CD4-positive, alpha-beta T cell treated with Interferon gamma for 1 hour (primary cell): ENCODE measurements at regions not wholly inside any gene's neighbourhood (a gene's known extent, or its start where the extent isn't known, plus 50 kb on each side); places are given as distances from the start of the nearest gene placed in this dataset.
"Not testable (repeated sequence)": the region's sequence is repeated elsewhere in the genome, so short reads cannot be mapped to it uniquely, and the experiment has no call there.

ENCODE experiments used
- DNase-seq: peaks from one replicate; pipeline ENCODE4 v3.0.0-alpha.2; 2020

GRCh38 chr10:8315619-8316021, 261.1 kb downstream of the GATA3 start:
- no peak for DNase-seq

- no peak for DNase-seq
Observed at GRCh38 chr10:8316284-8316683, 261.8 kb downstream of the GATA3 start.

- not testable (repeated sequence) for DNase-seq
Observed at GRCh38 chr10:8318429-8318828, 263.9 kb downstream of the GATA3 start.

- DNase-seq: no peak
Observed at GRCh38 chr10:8318956-8319355, 264.5 kb downstream of the GATA3 start.

GRCh38 chr10:8319704-8320103, 265.2 kb downstream of the GATA3 start:
- DNase-seq: no peak

- no peak for DNase-seq
Observed at GRCh38 chr10:8321990-8322389, 267.5 kb downstream of the GATA3 start.

- no peak for DNase-seq
Observed at GRCh38 chr10:8323428-8324054, 269.1 kb downstream of the GATA3 start.

GRCh38 chr10:8325024-8325980, 270.8 kb downstream of the GATA3 start:
- DNase-seq: no peak

- no peak for DNase-seq
Observed at GRCh38 chr10:8326396-8327139, 272.1 kb downstream of the GATA3 start.

GRCh38 chr10:8327140-8327423, 272.6 kb downstream of the GATA3 start:
- no peak for DNase-seq

- DNase-seq: no peak
Observed at GRCh38 chr10:8331387-8331786, 276.9 kb downstream of the GATA3 start.

- peak; percentile 91 for DNase-seq
Observed at GRCh38 chr10:8331896-8332729, 277.6 kb downstream of the GATA3 start.

GRCh38 chr10:8332730-8333111, 278.2 kb downstream of the GATA3 start:
- no peak for DNase-seq

GRCh38 chr10:8334631-8335030, 280.1 kb downstream of the GATA3 start:
- no peak for DNase-seq

- DNase-seq: no peak
Observed at GRCh38 chr10:8336629-8337331, 282.3 kb downstream of the GATA3 start.

GRCh38 chr10:8337332-8337651, 282.8 kb downstream of the GATA3 start:
- DNase-seq: no peak

GRCh38 chr10:8338177-8338766, 283.8 kb downstream of the GATA3 start:
- DNase-seq: no peak

- no peak for DNase-seq
Observed at GRCh38 chr10:8344756-8345155, 290.3 kb downstream of the GATA3 start.

- DNase-seq: no peak
Observed at GRCh38 chr10:8346861-8347260, 292.4 kb downstream of the GATA3 start.

- DNase-seq: not testable (repeated sequence)
Observed at GRCh38 chr10:8347614-8348013, 293.1 kb downstream of the GATA3 start.

GRCh38 chr10:8349610-8350249, 295.2 kb downstream of the GATA3 start:
- no peak for DNase-seq
